ENCODE measurements at regions not wholly inside any gene's neighbourhood (a gene's known extent, or its start where the extent isn't known, plus 50 kb on each side); places are given as distances from the start of the nearest gene placed in this dataset.

DNA sequence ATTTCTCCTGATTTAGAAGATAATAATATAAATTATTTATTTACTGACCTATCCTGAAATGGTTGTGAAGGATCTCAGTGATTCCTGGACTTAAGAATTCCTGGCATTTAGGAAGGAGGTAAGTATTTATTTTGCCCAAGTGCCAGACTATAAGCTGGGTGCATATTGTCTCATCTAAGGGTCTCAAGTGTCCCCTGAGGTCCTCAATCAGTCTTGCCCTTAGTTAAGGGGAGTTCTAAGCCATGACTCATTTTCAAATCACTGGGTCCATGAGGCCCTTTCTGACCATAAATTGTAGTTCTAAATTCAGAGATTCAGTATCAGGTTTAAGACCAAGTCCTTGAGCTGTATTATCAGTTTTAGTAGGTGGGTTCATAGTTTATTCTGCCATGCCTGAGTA, 251.6 kb upstream of the MEOX2 start:
- no peak for TF ChIP-seq CTCF (conservative IDR thresholded peaks at IDR 0.05; ENCODE audit: low read depth, low read length)
- TF ChIP-seq POLR2A (IDR thresholded peaks at IDR 0.05; ENCODE audit: low read depth, low read length), result no peak
- TF ChIP-seq RAD21 (IDR thresholded peaks at IDR 0.05; ENCODE audit: low read length), result no peak
- TF ChIP-seq ELK1 (IDR thresholded peaks at IDR 0.05; ENCODE audit: borderline replicate concordance, low read depth, low read length), result no peak
